ENCODE measurements at regions not wholly inside any gene's neighbourhood (a gene's known extent, or its start where the extent isn't known, plus 50 kb on each side); places are given as distances from the start of the nearest gene placed in this dataset.
A peak's percentile ranks its signal among the peaks of the same experiment; 100 is the strongest.

DNA sequence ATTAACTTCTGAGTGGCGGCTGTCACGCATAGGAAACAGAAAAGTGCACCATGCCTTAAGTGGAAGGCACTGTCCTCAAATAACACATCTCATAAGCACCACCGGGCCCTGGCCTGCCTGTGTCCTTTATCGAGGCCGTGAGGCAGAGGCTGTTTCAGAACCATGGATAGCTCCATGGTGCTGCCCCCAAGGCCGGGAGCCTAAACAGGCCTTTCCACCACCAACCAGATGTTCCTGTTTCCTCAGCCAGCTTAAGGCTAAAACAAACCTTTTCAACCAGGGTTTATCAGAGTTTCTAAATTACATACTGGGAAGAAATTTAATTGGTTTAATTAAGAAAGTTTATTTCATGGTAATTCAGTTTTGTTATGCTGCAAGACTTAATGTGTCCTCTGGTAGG, 114.4 kb downstream of the DMRTA2 start:
- CTCF ChIA-PET (ENCODE audit: low intra/inter-chr PET ratio): no interaction called here
- no TSS peak for BruUV-seq (replicated peaks)
- intact Hi-C loops (cut with micrococcal nuclease): no loop called here
- TF ChIP-seq, protein P1, sequence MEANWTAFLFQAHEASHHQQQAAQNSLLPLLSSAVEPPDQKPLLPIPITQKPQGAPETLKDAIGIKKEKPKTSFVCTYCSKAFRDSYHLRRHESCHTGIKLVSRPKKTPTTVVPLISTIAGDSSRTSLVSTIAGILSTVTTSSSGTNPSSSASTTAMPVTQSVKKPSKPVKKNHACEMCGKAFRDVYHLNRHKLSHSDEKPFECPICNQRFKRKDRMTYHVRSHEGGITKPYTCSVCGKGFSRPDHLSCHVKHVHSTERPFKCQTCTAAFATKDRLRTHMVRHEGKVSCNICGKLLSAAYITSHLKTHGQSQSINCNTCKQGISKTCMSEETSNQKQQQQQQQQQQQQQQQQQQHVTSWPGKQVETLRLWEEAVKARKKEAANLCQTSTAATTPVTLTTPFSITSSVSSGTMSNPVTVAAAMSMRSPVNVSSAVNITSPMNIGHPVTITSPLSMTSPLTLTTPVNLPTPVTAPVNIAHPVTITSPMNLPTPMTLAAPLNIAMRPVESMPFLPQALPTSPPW (CRISPR knock-in tag; IDR thresholded peaks at IDR 0.05): peak; percentile 15; the same call in 1 of the 2 replicates
- TF ChIP-seq, protein P2, sequence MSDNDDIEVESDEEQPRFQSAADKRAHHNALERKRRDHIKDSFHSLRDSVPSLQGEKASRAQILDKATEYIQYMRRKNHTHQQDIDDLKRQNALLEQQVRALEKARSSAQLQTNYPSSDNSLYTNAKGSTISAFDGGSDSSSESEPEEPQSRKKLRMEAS (CRISPR knock-in tag; IDR thresholded peaks at IDR 0.05): no peak
- TF ChIP-seq RBM39 (optimal IDR thresholded peaks at IDR 0.05; ENCODE audit: low read depth, low read length) (no peak), BCOR (IDR thresholded peaks at IDR 0.05) (no peak), ZNF707 (CRISPR knock-in tag; conservative IDR thresholded peaks at IDR 0.05) (no peak), MIER1 (IDR thresholded peaks at IDR 0.05; ENCODE audit: low read depth) (peak; percentile 93), CHD4 (IDR thresholded peaks at IDR 0.05; ENCODE audit: insufficient read depth, insufficient replicate concordance, low read depth, low read length, poor library complexity, severe bottlenecking) (no peak)
- TF ChIP-seq, protein P3, sequence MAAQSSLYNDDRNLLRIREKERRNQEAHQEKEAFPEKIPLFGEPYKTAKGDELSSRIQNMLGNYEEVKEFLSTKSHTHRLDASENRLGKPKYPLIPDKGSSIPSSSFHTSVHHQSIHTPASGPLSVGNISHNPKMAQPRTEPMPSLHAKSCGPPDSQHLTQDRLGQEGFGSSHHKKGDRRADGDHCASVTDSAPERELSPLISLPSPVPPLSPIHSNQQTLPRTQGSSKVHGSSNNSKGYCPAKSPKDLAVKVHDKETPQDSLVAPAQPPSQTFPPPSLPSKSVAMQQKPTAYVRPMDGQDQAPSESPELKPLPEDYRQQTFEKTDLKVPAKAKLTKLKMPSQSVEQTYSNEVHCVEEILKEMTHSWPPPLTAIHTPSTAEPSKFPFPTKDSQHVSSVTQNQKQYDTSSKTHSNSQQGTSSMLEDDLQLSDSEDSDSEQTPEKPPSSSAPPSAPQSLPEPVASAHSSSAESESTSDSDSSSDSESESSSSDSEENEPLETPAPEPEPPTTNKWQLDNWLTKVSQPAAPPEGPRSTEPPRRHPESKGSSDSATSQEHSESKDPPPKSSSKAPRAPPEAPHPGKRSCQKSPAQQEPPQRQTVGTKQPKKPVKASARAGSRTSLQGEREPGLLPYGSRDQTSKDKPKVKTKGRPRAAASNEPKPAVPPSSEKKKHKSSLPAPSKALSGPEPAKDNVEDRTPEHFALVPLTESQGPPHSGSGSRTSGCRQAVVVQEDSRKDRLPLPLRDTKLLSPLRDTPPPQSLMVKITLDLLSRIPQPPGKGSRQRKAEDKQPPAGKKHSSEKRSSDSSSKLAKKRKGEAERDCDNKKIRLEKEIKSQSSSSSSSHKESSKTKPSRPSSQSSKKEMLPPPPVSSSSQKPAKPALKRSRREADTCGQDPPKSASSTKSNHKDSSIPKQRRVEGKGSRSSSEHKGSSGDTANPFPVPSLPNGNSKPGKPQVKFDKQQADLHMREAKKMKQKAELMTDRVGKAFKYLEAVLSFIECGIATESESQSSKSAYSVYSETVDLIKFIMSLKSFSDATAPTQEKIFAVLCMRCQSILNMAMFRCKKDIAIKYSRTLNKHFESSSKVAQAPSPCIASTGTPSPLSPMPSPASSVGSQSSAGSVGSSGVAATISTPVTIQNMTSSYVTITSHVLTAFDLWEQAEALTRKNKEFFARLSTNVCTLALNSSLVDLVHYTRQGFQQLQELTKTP (IDR thresholded peaks at IDR 0.05; ENCODE audit: low read depth in 1 of 2, partially characterized antibody in 2 of 2): peak in 1 of 2 experiments; percentile 66
- TF ChIP-seq, protein P4, sequence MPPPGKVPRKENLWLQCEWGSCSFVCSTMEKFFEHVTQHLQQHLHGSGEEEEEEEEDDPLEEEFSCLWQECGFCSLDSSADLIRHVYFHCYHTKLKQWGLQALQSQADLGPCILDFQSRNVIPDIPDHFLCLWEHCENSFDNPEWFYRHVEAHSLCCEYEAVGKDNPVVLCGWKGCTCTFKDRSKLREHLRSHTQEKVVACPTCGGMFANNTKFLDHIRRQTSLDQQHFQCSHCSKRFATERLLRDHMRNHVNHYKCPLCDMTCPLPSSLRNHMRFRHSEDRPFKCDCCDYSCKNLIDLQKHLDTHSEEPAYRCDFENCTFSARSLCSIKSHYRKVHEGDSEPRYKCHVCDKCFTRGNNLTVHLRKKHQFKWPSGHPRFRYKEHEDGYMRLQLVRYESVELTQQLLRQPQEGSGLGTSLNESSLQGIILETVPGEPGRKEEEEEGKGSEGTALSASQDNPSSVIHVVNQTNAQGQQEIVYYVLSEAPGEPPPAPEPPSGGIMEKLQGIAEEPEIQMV (tag; conservative IDR thresholded peaks at IDR 0.05; ENCODE audit: low read depth): no peak

More for the DNA sequence above, 114.4 kb downstream of the DMRTA2 start:
- Histone ChIP-seq H3K9me1 (ENCODE audit: control insufficient read depth, insufficient read depth, low read length) (no peaks in the 10 kb centered on the region), H3K4me1 (replicated peaks in 1 of 2; ENCODE audit: control insufficient read depth in 2 of 2, insufficient read depth in 2 of 2, low read length in 2 of 2) (no peaks in the 10 kb centered on the region), H3K27me3 (ENCODE audit: control insufficient read depth in 2 of 2, insufficient read depth in 2 of 2, low read length in 2 of 2) (no peaks in the 10 kb centered on the region), H4K20me1 (replicated peaks; ENCODE audit: control insufficient read depth, insufficient read depth, low read length) (no peaks in the 10 kb centered on the region), H2AFZ (ENCODE audit: low read depth, low read length) (no peak overlapping the region), H3K9ac (ENCODE audit: insufficient read depth in 1 of 2, low read depth in 2 of 2, low read length in 2 of 2) (no peak overlapping the region), H3K36me3 (ENCODE audit: control insufficient read depth, insufficient read depth, low read length) (no peaks in the 10 kb centered on the region), H3K79me2 (ENCODE audit: control insufficient read depth, insufficient read depth, low read length) (no peaks in the 10 kb centered on the region), H3K9me3 (replicated peaks; ENCODE audit: control insufficient read depth, insufficient read depth, low read depth, low read length) (no peaks in the 10 kb centered on the region), H3K4me3 (no peak overlapping the region), H3K27ac (ENCODE audit: extremely low read depth, low read depth, low read length) (no peak overlapping the region), H3K4me2 (ENCODE audit: insufficient read depth, low read length) (no peak overlapping the region)
- in situ Hi-C loops (cut with MboI): no loop called here
- ATAC-seq: peak; percentile 91
- FAIRE-seq: peak; percentile 37
- DNase-seq (ENCODE audit: extremely low read depth in 1 of 4, low spot score in 3 of 4): peak; percentile 66 to 72 (median 68)
- WGBS (ENCODE audit: insufficient coverage, low coverage, missing lambda C conversion rate): under 1% methylated on average over 6 of the region's 6 CpGs
- POLR2A ChIA-PET: interaction anchor here (0.9 kb wide), 1 partner anchor 12 kb away, joined by 3 read pairs; no protein-coding TSS in a partner anchor
